Endodermal cell (in vitro differentiated cells): ENCODE measurements at regions not wholly inside any gene's neighbourhood (a gene's known extent, or its start where the extent isn't known, plus 50 kb on each side); places are given as distances from the start of the nearest gene placed in this dataset.
"Not testable (repeated sequence)": the region's sequence is repeated elsewhere in the genome, so short reads cannot be mapped to it uniquely, and the experiment has no call there.

ENCODE experiments used
- DNase-seq: peaks from one replicate; pipeline ENCODE4 v3.0.0-alpha.2; 2017
- H3K27ac ChIP-seq: 2 replicates; pipeline ENCODE4 v1.5.1; 2013; ENCODE audit warnings: mild to moderate bottlenecking, low read depth, low read length, moderate library complexity
- H3K27me3 ChIP-seq: 2 replicates; pipeline ENCODE4 v1.6.1; 2013; ENCODE audit warnings: mild to moderate bottlenecking, low read length, moderate library complexity; ENCODE audit not compliant: insufficient read depth, control insufficient read depth, poor library complexity, severe bottlenecking
- H3K36me3 ChIP-seq: 2 replicates; pipeline ENCODE4 v1.7.0; 2013; ENCODE audit warnings: mild to moderate bottlenecking, low read length, moderate library complexity; ENCODE audit not compliant: control insufficient read depth, insufficient read depth
- H3K4me1 ChIP-seq: one replicate; pipeline ENCODE4 v1.7.0; 2013; ENCODE audit warnings: low read length; ENCODE audit not compliant: control insufficient read depth, insufficient read depth
- H3K4me3 ChIP-seq: 2 replicates; pipeline ENCODE4 v1.5.1; 2013; ENCODE audit warnings: mild to moderate bottlenecking, low read length, moderate library complexity
- H3K9ac ChIP-seq: 2 replicates; pipeline ENCODE4 v1.6.1; 2013; ENCODE audit warnings: mild to moderate bottlenecking, low read length, moderate library complexity; ENCODE audit not compliant: poor library complexity, severe bottlenecking; ENCODE audit errors: extremely low read depth
- H3K9me3 ChIP-seq: 2 replicates; pipeline ENCODE4 v1.6.1; 2013; ENCODE audit warnings: mild to moderate bottlenecking, low read length, moderate library complexity; ENCODE audit not compliant: control insufficient read depth
- H3K27ac Mint-ChIP-seq: 2 replicates; pipeline ENCODE4 v1.8.0; 2020; ENCODE audit warnings: mixed read lengths
- H3K27me3 Mint-ChIP-seq: 2 replicates; pipeline ENCODE4 v1.8.0; 2021; ENCODE audit warnings: mild to moderate bottlenecking, mixed read lengths; ENCODE audit not compliant: insufficient read depth
- H3K36me3 Mint-ChIP-seq: 2 replicates; pipeline ENCODE4 v1.8.0; 2020; ENCODE audit warnings: low read depth, mixed read lengths
- H3K4me1 Mint-ChIP-seq: 2 replicates; pipeline ENCODE4 v1.8.0; 2020; ENCODE audit warnings: mixed read lengths
- H3K4me3 Mint-ChIP-seq: 2 replicates; pipeline ENCODE4 v1.8.0; 2020; ENCODE audit warnings: mild to moderate bottlenecking, moderate library complexity, mixed read lengths
- H3K9me3 Mint-ChIP-seq: 2 replicates; pipeline ENCODE4 v1.8.0; 2020; ENCODE audit warnings: mild to moderate bottlenecking, mixed read lengths
- WGBS, 2 experiments: methylation state at CpG; one replicate each; pipeline versions ENCODE4 v1.1.5 to v1.1.7; 2013; ENCODE audit warnings: missing lambda C conversion rate in 2 of 2, mixed read lengths in 1 of 2; ENCODE audit not compliant: insufficient coverage in 1 of 2, insufficient read length in 1 of 2; 5-methylcytosine and 5-hydroxymethylcytosine counted together
- TF ChIP-seq, protein P1 (sequence below): fragments of 200-600 bp; sonication (generic); conservative IDR thresholded peaks from 2 replicates; pipeline ENCODE4 v1.5.0; 2021; ENCODE audit warnings: antibody characterized with exemption, mild to moderate bottlenecking

DNA sequence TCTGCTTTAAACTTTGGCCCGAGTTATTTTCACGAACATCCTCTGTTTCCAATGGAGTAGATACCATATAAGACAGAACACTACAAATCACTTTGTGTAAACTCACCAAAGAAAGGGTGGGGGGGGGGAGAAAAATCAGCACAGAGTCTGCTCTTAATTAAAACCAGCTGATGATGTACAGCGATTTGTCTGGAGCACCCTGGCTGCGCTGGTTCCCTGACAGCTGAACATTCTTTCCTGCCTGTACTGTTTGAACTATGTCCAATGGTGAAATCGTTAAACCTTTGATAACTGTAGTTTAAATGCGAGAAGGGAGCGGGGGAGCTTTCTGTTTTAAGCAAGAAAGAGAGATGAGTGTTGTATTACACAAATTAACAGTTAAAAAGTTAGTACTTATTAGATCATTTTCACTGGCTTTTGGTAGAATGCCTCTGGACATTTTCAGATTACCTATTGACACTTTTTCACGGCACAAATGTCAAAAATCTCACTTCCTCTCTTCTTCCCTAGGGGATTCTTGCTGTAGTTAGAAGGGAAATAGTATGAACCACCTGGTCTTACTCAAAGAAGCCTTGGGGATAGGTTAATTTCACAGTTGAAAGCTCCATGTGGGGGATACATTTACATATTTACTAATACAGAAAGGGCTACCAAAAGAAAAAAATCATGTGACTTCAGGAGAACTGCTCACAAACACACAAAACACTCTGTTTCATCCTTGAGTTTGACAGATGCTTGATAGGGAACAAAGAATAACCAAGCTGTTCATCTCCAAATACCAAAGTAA, 140.2 kb upstream of the RUNX1 start:
- H3K36me3 ChIP-seq: no peaks in the 10 kb centered on the region
- no peaks in the 10 kb centered on the region for H3K27me3 ChIP-seq
- H3K4me3 ChIP-seq: no peak overlapping the region
- Mint-ChIP-seq H3K4me1 (no peaks in the 10 kb centered on the region), H3K36me3 (no peaks in the 10 kb centered on the region), H3K27me3 (no peaks in the 10 kb centered on the region), H3K27ac (no peak overlapping the region), H3K9me3 (no peaks in the 10 kb centered on the region), H3K4me3 (no peak overlapping the region)
- DNase-seq: no peak
- TF ChIP-seq, protein P1, sequence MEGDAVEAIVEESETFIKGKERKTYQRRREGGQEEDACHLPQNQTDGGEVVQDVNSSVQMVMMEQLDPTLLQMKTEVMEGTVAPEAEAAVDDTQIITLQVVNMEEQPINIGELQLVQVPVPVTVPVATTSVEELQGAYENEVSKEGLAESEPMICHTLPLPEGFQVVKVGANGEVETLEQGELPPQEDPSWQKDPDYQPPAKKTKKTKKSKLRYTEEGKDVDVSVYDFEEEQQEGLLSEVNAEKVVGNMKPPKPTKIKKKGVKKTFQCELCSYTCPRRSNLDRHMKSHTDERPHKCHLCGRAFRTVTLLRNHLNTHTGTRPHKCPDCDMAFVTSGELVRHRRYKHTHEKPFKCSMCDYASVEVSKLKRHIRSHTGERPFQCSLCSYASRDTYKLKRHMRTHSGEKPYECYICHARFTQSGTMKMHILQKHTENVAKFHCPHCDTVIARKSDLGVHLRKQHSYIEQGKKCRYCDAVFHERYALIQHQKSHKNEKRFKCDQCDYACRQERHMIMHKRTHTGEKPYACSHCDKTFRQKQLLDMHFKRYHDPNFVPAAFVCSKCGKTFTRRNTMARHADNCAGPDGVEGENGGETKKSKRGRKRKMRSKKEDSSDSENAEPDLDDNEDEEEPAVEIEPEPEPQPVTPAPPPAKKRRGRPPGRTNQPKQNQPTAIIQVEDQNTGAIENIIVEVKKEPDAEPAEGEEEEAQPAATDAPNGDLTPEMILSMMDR: no peak
- no peaks in the 10 kb centered on the region for H3K9me3 ChIP-seq
- no peak overlapping the region for H3K9ac ChIP-seq
- 88 to 100% methylated on average over 3 to 8 of the region's 8 CpGs for WGBS, 2 experiments
- H3K4me1 ChIP-seq: no peaks in the 10 kb centered on the region
- H3K27ac ChIP-seq: no peak overlapping the region

DNA sequence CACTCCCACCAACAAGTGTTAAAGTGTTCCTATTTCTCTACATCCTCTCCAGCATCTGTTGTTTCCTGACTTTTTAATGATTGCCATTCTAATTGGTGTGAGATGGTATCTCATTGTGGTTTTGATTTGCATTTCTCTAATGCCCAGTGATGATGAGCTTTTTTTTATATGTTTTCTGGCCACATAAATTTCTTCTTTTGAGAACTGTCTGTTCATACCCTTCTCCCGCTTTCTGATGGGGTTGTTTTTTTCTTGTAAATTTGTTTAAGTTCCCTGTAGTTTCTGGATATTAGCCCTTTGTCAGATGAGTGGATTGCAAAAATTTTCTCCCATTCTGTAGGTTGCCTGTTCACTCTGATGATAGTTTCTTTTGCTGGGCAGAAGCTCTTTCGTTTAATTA, 134.3 kb upstream of the RUNX1 start:
- H3K27me3 Mint-ChIP-seq, H3K9me3 Mint-ChIP-seq: not testable (repeated sequence)
- 91 to 100% methylated on average over 1 to 2 of the region's 2 CpGs for WGBS, 2 experiments

DNA sequence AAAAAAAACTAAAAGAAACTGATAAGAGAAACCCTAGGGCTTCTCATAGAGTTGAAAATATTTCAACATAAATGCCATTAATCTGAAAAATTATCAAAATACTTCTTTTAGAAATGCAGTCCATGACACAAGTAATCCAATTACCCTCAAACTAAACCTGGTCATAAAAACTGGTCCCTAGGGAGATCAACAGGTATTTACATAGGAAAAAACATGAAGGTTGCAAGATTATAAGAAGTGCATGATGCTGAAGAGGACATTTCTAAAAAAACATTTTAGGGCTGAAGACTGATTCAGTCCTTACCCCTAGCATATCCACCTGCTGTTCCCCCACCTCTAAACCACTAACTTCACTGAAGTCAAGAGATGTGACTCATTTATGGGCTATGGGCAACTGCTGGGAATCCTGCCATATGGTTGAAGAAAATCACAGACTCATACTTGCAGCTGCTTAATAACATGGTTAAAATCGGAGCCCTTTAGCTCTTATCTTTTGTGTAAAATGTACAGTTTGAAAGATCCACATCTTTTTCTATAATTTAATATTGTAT, 131.0 kb upstream of the RUNX1 start:
- no peak for DNase-seq
- H3K4me3 ChIP-seq: no peak overlapping the region
- H3K27me3 ChIP-seq: no peaks in the 10 kb centered on the region
- no peak overlapping the region for H3K27ac Mint-ChIP-seq
- no peaks in the 10 kb centered on the region for H3K9me3 ChIP-seq
- no peaks in the 10 kb centered on the region for H3K36me3 Mint-ChIP-seq
- no peaks in the 10 kb centered on the region for H3K4me1 Mint-ChIP-seq
- no peak overlapping the region for H3K27ac ChIP-seq
- H3K36me3 ChIP-seq: no peaks in the 10 kb centered on the region
- peaks cover 4% of the 10 kb centered on the region for H3K9me3 Mint-ChIP-seq
- H3K27me3 Mint-ChIP-seq: no peaks in the 10 kb centered on the region
- H3K9ac ChIP-seq: no peak overlapping the region
- WGBS, 2 experiments: no CpG with 5 or more reads among the region's 1 CpG
- H3K4me3 Mint-ChIP-seq: no peak overlapping the region
- TF ChIP-seq, protein P1: no peak
- H3K4me1 ChIP-seq: no peaks in the 10 kb centered on the region

More for the DNA sequence above, 134.3 kb upstream of the RUNX1 start:
- not testable (repeated sequence) for H3K36me3 Mint-ChIP-seq, H3K27ac Mint-ChIP-seq, H3K27ac ChIP-seq, H3K4me1 ChIP-seq, H3K9ac ChIP-seq, H3K27me3 ChIP-seq, H3K4me3 Mint-ChIP-seq, H3K4me3 ChIP-seq, DNase-seq, H3K9me3 ChIP-seq, H3K36me3 ChIP-seq, H3K4me1 Mint-ChIP-seq
